Stimulated activated CD4-positive, alpha-beta T cell treated with anti-CD3 and anti-CD28 coated beads, Interleukin-1b, Interleukin-23, amount 100 ng/mL, for 4 hours (primary cell): ENCODE measurements at regions not wholly inside any gene's neighbourhood (a gene's known extent, or its start where the extent isn't known, plus 50 kb on each side); places are given as distances from the start of the nearest gene placed in this dataset.
"Not testable (repeated sequence)": the region's sequence is repeated elsewhere in the genome, so short reads cannot be mapped to it uniquely, and the experiment has no call there.

Experiments
- DNase-seq, 2 donors: peaks; one replicate each; pipeline ENCODE4 v3.0.0-alpha.2; 2020; ENCODE audit warnings: low read depth in 2 of 2

- DNase-seq, result no peak
Observed at GRCh38 chr3:95751509-95751908, 1062.9 kb upstream of the EPHA6 start.

GRCh38 chr3:95752199-95752598, 1062.2 kb upstream of the EPHA6 start:
- no peak for DNase-seq

- no peak for DNase-seq
Observed at GRCh38 chr3:95758707-95759106, 1055.7 kb upstream of the EPHA6 start.

- DNase-seq, result no peak
Observed at GRCh38 chr3:95759614-95760301, 1054.6 kb upstream of the EPHA6 start.

- DNase-seq, result no peak
Observed at GRCh38 chr3:95775486-95776094, 1038.8 kb upstream of the EPHA6 start.

GRCh38 chr3:95781598-95781997, 1032.8 kb upstream of the EPHA6 start:
- no peak for DNase-seq

GRCh38 chr3:95789111-95789510, 1025.3 kb upstream of the EPHA6 start:
- DNase-seq, result no peak

- DNase-seq, result no peak
Observed at GRCh38 chr3:95797081-95797480, 1017.3 kb upstream of the EPHA6 start.

- DNase-seq, result no peak
Observed at GRCh38 chr3:95798628-95799027, 1015.8 kb upstream of the EPHA6 start.

GRCh38 chr3:95810462-95810861, 1003.9 kb upstream of the EPHA6 start:
- DNase-seq, result no peak

- no peak for DNase-seq
Observed at GRCh38 chr3:95813244-95813643, 1001.1 kb upstream of the EPHA6 start.

GRCh38 chr3:95815828-95816227, 998.6 kb upstream of the EPHA6 start:
- DNase-seq, result no peak

GRCh38 chr3:95826419-95826818, 988.0 kb upstream of the EPHA6 start:
- no peak for DNase-seq

GRCh38 chr3:95832146-95832545, 982.2 kb upstream of the EPHA6 start:
- DNase-seq, result no peak

- DNase-seq, result not testable (repeated sequence)
Observed at GRCh38 chr3:95860628-95861027, 953.8 kb upstream of the EPHA6 start.

- DNase-seq, result no peak
Observed at GRCh38 chr3:95883801-95884200, 930.6 kb upstream of the EPHA6 start.

GRCh38 chr3:95886616-95887015, 927.8 kb upstream of the EPHA6 start:
- no peak for DNase-seq

GRCh38 chr3:95887114-95887513, 927.3 kb upstream of the EPHA6 start:
- no peak for DNase-seq

GRCh38 chr3:95894820-95895219, 919.6 kb upstream of the EPHA6 start:
- DNase-seq, result no peak

- no peak for DNase-seq
Observed at GRCh38 chr3:95899494-95899893, 914.9 kb upstream of the EPHA6 start.

- no peak for DNase-seq
Observed at GRCh38 chr3:95899911-95900310, 914.5 kb upstream of the EPHA6 start.

GRCh38 chr3:95901948-95902347, 912.4 kb upstream of the EPHA6 start:
- no peak for DNase-seq

- no peak for DNase-seq
Observed at GRCh38 chr3:95905182-95905581, 909.2 kb upstream of the EPHA6 start.

GRCh38 chr3:95911767-95912166, 902.6 kb upstream of the EPHA6 start:
- no peak for DNase-seq
